DMS53 treated with DMSO at 0.1 percent for 48 hours (cell line): ENCODE measurements at regions not wholly inside any gene's neighbourhood (a gene's known extent, or its start where the extent isn't known, plus 50 kb on each side); places are given as distances from the start of the nearest gene placed in this dataset.
"Not testable (repeated sequence)": the region's sequence is repeated elsewhere in the genome, so short reads cannot be mapped to it uniquely, and the experiment has no call there.

Source experiments
- DNase-seq: peaks from one replicate; lab custom pipeline; 2025; ENCODE audit not compliant: unreplicated experiment; lab: John Stamatoyannopoulos, UW

DNA sequence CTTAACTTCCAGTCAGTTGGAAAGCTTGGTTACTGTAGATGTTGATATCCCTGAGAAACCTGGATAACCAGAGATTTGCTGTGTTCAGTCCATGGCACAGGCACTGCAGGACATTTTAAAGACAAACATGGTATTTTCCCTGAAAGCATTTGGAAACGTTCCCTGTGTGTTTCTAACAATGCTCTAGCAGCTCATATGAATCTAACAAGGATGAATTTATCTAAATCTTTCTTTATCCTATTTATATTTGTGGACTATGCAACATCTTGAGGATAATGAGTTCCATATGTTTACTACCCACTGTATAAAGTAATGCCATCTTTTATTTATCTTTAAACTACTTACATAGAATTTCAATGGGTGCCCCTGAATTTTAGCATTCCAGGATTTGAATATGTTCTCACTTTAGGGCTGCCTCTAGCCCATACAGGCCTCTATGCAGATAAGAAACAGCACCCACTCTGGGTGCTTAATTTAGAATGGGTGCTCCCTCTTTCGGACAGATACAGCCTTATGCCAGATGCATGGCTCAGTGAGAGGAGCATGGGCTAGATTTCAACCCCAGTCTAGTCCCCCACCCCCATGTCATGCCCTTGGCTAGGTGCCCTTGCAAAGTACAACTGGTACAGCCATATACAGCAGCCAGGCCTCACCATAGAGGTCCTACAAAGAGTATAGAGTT, 50.6 kb upstream of the NEMP2 start:
- DNase-seq = no peak

DNA sequence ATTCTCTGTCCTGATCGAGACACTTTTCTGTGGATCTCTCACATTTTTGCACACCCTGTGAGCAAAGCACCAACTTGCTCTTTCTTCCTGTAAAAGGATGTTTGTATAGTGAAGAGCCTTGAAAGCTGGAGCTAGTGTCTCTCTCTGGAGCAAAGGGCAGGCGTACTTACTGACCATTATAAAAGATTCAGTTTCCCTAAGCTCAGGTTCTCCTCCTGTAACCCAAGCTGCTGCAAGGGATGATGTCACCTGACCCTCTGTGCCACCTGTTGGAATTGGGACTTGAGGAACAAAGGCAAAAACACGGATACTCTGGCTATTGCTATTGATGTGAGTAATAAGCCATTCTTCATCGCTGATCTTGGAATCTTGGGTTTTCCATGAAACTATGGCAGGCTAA, 52.6 kb upstream of the NEMP2 start:
- peak; percentile 50 for DNase-seq

DNA sequence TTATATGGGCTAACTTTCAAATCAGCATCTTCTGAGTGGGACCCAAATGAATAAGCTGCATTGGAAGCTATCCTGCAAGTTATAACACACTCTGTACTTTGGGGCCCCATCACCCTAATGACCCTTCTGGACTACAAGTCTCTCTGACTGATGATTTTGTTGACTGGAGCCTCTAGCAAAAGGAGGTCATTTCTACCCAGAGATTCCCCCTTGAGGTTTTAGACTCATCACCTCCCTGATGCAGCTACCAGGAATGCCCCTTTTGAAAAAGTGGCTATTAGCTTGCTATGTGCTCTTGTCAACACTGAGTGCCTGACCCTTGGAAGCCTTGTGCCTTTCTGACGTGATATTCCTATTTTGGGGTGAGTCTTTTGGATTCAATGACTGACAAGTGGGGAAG, 54.5 kb upstream of the NEMP2 start:
- no peak for DNase-seq

DNA sequence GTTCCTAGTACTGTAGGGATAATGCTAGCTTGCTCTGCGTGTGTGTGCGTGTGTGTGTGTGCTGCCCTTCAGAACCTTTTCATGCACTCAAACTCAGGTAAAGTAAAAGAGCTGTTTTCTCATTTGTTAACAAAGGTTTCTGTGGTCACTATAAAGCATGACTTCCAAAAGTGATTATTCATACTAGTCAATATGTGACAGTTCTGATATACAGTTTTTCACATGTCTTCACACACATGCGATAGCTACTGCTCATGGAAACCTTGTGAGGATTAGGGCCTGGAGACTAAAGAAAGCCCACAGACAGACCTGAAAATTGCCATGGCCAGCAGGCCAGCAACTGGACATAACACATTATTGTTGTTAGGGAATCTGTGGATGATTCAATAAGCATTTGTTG, 56.9 kb upstream of the NEMP2 start:
- no peak for DNase-seq

DNA sequence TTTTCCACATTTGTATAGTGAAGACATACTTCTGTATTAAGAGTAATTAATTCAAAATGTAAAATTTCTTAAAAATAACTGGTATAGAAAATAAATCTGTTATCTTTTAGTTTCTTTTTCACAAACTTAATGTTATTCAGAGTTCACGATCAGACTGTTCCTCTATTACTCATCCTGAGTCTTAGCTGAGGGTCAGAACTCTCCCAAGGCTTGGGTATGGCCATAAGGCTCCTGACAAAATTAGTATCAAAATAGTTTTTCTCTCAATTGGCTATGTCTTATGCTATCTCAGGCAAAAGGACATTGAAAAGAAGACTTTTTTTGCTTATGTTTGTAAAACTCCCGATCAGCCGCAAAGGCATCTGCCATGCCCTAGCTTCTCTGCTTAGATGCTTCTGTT, 56.1 kb upstream of the NAB1 start:
- no peak for DNase-seq

DNA sequence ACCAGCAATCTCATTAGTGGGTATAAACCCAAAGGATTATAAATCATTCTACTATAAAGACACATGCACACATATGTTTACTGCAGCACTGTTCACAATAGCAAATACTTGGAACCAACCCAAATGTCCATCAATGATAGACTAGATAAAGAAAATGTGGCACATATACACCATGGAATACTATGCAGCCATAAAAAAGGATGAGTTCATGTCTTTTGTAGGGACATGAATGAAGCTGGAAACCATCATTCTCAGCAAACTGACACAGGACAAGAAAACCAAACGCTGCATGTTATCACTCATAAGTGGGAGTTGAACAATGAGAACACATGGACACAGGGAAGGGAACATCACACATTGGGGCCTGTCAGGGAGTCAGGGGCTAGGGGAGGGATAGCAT, 53.0 kb upstream of the NAB1 start:
- DNase-seq = not testable (repeated sequence)

DNA sequence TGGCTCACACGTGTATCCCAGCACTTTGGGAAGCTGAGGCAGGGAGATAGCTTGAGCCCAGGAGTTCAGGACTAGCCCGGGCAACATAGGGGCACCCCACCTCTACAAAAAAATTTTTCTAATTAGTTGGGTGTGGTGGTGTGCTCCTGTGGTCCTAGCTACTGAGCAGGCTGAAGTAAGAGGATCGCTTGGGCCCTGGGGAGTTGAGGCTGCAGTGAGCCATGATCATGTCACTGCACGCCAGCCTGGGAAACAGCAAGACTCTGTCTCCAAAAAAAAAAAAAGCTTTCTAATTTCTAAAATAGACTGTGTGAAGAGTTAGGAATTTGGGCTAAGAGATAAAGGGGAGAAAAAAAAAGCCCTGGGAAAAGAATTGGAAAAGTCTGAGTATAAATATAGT, 51.9 kb upstream of the NAB1 start:
- DNase-seq = no peak

DNA sequence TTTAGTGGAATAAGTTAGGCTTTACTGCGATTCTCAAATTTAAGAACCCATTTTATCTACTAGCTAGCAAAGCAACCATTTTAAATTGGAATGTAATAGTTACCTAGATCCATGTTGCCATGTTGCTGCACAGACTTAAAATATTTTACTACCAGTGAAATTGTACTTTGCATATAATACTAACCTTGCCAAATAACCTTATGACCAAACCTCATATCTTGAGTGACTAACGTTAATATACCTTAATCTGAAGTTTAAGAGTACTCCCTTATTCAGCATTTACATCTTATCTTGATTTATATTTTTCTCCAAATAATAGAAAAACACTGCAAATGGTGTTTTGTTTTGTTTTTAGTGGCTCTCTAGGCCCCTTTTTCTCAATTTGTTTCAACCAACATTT, 50.3 kb upstream of the NAB1 start:
- DNase-seq = no peak

DNA sequence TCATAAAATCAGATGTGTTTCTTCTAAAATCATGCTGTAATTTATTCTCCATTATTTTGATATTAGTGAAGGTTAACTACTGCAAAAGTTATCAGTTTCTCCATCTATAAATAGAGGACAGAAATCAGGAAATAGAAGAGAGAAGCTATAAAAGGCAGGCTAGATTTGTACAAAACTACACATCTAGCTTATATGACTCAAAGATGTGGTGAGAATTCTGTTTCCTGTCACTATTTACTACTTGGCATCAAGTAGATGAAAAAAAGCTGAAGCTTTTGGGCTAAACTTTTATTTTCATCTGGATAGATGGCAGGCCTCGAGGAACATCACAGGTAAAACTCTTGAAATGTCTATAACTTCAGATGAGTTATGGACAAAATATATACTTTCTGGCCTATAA, 49.8 kb upstream of the NAB1 start:
- DNase-seq = no peak
